Islet of Langerhans (tissue), 1 donor: ENCODE measurements at regions not wholly inside any gene's neighbourhood (a gene's known extent, or its start where the extent isn't known, plus 50 kb on each side); places are given as distances from the start of the nearest gene placed in this dataset.
A peak's percentile ranks its signal among the peaks of the same experiment; 100 is the strongest.
"Not testable (repeated sequence)": the region's sequence is repeated elsewhere in the genome, so short reads cannot be mapped to it uniquely, and the experiment has no call there.

Source experiments
- FAIRE-seq: peaks from one replicate; lab custom pipeline; 2011; peaks lifted over from hg19 to GRCh38; lab: Jason Lieb, UNC

DNA sequence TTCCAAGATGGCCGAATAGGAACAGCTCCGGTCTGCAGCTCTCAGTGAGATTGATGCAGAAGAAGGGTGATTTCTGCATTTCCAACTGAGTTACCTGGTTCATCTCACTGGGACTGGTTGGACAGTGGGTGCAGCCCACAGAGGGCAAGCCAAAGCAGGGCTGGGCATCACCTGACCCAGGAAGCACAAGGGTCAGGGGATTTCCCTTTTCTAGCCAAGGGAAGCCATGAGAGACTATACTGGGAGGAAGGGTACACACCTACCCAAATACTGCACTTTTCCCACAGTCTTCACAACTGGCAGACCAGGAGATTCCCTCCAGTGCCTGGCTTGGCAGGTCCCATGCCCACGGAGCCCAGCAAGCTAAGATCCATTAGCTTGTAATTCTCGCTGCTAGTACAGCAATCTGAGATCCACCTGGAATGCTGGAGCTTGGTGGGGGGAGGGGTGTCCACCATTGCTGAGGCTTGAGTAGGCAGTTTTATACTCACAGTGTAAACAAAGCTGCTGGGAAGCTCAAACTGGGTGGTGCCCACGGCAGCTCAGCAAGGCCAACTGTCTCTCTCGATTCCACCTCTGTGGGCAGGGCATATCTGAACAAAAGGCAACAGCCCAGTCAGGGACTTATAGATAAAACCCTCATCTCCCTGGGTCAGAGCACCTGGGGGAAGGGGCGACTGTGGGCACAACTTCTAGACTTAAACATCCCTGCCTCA, 365.8 kb downstream of the SPRY2 start:
- FAIRE-seq: not testable (repeated sequence)

DNA sequence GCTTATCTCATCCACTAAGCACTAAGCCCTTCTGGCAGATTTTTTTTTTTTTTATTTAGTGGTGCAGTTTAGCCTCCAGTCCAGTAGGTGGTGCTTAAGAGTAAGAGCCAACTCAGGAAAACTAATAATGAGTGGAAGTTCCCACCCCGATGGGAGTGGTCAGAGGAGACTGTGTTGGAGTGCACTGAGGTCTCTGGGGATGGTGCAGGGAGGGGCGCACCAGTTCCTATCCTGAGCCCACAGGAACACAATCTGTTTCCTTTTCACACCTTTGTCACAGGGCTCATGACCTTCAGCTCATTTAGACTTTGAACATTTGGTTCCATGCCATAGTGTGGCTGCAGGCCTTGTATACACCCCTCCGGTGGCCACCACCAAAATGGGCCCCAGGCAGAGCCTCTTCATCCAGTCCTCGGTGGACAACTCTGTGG, 367.4 kb downstream of the SPRY2 start:
- no peak for FAIRE-seq

DNA sequence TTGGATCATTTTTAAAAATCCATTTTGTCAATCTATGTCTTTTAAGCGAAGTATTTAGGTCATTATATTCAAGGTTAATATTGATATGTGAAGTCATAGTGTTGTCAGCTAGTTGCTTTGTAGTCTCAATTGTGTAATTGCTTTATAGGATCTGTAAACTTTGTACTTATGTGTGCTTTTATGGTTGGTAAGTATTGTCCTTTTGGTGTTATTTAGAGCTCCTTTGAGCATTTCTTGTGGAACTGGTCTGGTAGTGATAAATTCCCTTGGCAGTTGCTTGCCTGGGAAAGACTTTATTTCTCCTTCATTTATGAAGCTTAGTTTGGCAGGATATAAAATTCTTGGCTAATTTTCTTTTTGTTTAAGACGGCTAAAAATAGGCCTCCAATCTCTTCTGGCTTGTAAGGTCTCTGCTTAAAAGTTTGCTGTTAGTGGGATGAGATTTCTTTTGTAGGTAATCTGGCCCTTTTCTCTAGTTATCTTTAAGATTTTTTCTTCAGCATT, 368.8 kb downstream of the SPRY2 start:
- no peak for FAIRE-seq

DNA sequence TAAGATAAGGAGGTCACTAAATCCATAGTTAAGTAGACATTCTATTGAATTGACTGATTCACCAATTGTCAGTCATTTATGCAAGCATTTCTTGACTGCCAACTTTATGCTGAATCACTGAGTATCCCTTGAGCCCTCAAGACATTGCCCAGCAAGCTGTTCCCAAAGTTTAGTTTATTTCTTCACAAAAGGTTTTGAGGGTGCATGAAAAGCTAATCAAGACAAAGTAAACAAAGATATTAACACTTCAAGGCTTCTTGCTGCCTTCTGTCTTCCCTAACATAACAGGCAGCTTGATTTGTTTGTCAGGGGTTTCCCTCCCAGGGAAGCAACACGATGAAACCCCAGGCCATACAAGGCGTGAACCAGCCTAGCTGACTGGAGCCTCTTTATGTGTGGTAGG, 374.4 kb downstream of the SPRY2 start:
- no peak for FAIRE-seq

DNA sequence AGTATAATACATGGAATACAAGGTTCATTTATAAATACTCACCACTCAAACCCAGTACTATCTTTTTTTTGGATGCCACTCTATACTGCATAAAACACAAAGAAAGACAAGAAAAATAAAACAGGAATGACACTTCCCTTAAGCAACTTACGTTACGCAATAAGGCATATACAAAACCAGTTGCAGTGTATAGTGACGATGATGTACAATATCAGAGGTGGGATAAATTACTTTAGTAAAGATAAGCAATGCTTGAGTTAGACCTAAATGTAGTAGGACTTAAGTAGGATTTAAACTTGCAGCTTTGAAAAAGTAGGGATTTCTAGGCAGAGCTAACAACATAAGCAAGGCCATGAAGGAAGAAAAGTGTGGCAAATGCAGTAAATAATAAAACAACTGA, 374.9 kb downstream of the SPRY2 start:
- no peak for FAIRE-seq

DNA sequence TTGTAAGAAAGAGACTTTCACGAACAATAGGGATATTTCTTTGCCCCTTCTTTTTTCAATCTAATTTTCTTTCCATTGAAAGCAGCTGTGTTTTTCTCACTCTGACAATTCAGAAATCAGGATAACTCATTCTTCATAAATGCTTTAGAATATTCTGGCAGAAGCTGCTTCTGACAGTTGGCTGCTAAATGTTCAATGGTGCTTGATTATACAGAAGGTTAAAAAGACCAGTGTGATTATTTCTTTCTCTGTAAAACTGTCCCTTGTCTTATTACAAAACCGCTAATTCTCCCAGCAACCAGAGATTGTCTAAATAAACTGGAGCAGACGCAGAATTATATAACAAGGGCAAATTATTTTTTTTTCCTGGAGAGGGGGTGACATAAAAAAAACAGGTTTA, 394.4 kb downstream of the SPRY2 start:
- no peak for FAIRE-seq

DNA sequence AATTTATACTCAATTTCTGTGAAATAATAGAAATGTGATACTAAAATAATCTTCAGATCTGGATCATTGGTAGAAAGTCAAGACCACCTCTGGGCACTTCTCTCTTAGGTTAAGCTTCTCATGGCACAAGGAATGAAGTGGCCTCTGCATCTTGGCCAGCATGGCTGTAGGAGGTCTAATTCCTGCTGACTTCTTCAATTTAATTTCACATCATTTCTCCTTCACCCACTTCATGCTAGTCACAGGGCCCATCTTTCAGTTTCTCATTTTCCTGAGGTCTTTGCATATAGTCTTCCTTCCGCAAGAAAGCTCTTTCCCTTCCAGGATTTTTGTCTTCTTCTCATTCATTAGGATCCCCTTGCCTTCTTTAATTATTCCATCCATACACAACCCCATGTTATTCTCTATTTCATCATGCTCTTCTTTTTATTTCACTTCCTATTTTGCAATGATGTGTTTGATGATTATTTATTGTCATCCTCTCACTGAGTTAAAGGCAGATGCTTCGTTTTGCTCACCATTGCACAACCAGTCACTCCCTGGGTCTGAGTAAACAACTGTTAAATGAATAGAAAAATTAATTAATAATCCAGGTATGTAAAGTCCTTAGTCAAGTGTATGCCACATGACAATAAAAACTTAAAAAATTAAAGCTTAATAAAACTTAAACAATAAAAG, 397.4 kb downstream of the SPRY2 start:
- FAIRE-seq: no peak

DNA sequence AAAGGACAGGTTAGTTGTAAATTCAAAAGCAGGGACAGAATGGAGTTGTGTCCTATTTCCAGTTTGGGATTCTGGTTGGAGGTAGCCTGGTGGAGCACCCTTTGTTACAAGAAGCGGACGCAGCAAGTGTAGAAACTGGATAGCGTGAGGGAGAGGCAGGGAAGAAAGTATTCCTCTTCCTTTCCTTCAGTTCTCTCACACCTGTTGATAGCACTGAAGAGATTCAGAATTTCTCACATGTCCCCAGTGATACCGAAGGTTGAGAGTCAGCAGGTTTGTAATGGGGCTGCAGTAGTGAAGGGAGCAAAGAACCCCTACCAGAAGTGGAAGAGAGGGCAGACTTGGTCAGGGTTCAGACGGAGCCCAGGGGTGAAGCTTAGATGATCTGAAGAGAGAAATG, 399.2 kb downstream of the SPRY2 start:
- FAIRE-seq: no peak

DNA sequence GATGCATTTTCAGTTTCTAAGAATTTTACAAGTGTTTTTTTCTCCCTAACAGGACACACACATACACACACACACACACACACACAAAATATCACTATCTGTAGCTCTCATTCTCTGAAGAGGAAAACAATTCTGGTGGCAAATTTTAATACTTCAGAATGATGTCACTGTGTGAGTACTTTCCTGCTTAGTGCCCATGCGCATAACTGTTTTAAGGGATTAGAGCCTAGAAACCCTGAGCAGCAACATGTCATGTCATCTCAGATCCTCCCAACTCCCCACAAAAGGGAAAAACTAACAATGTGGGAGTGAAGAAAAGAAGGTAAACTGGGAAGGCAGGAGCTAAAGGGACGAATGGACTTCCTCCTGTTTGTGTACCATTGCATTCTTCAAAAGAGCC, 401.2 kb downstream of the SPRY2 start:
- no peak for FAIRE-seq

DNA sequence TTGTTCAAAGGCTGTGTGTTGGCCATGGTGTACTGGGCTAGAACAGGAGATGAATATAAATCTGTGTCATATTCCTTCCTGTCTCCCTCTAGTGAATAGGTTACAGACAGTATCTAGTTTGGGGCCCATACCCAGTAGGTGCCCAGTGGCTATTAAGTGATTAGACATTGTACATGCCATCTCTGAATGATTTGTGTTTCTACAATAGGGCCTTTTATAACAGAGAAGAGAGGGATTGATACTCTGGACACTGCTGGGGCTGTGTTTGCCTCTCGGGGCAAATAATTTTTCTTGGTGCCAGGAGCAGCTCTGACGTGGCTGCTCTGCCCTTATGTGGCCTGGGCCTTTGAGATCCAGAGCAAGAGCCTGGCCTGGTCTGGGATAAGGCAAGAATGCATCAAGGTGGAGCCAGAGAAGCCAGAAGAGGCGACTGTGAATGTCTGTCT, 403.1 kb downstream of the SPRY2 start:
- no peak for FAIRE-seq

DNA sequence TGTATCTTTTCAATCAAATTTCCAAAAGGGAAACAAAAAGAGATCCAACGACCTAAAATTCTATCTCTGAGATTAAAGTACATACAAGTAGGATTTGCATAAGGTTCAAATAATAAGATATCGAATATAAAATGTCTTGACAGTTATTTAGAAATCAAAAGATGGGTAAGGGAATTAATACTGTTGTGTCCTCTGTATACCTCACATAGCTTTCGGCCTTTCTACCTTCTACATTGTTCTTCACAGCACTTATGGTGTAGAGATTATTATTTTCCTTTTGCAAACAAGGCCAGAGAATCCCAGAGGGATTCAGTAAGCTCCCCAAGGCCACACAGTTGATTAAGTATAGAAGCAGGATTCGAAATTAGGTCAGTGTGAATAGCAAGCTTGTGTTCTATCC, 403.6 kb downstream of the SPRY2 start:
- FAIRE-seq: no peak

DNA sequence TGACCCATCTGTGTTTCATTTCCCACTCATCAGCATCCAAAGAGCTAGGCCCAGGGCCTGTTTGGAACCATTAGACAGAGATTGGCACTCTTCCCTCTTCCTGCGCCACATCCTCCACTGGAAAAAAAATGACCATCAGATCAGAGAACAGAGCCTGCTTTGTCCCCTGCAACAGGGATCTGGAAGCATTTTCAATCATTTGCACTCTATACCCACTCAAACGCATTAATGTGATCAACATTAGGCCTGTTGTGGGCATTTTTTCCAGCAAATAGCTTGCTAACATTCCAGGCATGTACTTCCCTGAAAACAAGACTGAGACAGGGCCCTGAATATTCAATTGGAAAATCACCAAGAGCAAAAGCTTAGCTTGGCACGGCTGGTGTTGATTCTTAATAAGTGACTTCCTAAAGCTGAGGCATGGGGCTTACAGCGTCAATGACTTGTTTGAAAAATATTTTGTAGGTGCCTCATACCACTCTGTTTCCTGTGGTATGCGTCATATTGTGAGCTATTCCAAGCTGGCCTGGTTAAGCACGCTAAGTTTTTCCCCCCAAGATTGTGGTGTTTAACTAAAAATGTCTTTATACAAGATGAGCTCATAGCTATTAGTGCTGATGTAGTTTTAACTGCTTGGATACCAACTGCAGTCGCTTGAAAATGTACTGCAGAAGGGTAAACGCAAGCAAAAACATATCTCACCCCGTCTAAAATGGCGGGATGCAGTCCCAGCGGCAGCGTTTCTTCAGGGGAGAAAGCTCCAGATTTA, 404.4 kb downstream of the SPRY2 start:
- peak; percentile 81 for FAIRE-seq

DNA sequence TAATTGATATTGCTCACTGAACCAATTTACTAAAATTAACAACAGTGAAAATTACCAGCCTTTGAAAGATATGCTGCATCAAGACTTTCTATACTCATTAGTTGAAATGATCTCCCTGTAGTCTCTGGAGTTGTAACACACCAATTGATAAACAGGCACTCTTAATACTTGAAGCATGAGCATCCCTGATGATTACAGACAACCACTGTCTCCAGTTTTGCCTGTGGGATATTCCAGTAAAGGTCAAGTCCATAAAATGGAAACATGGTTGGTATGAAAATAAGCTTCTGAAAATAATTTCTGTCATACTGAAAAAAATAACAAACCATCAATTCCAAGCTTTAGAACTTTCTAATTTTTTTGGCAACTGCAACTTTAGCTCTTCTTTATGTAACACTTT, 405.8 kb downstream of the SPRY2 start:
- no peak for FAIRE-seq

DNA sequence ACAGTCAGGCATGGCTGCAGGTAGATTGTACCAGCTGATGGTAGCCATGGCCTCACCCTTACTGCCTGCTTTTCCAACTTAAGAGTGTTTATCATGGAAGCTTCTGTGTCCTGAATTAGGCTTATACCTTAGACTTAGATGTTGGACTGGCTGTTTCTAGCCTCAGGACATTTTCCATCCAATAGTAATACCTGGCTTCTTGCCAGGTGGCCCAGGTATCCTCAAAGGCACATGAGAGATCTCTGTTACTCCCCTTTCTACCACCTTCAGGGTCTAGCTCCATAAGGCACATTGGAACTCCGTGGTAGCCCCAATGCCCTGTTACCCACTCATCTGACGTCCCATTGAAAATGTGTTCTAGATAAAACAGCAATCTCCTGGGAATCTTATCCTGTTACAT, 407.5 kb downstream of the SPRY2 start:
- FAIRE-seq: no peak

DNA sequence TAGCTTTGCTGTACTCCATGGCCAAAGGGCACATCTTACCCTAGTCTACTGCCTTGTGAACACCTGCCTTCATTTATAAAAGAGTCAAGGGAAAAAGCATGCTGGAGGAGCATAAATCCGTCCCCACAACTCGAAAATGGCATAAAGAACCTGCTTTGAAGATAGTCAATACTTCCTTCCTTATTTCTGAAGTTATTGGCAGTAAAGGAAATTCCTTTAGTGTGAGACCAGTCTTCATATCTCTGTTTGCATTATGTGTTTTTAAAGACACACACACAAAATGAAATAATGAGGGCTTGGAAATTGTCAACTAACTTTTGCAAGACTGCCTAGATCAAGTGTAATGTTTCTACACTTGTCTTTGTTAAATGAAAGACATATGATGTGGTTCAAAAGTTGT, 408.4 kb downstream of the SPRY2 start:
- FAIRE-seq: no peak

DNA sequence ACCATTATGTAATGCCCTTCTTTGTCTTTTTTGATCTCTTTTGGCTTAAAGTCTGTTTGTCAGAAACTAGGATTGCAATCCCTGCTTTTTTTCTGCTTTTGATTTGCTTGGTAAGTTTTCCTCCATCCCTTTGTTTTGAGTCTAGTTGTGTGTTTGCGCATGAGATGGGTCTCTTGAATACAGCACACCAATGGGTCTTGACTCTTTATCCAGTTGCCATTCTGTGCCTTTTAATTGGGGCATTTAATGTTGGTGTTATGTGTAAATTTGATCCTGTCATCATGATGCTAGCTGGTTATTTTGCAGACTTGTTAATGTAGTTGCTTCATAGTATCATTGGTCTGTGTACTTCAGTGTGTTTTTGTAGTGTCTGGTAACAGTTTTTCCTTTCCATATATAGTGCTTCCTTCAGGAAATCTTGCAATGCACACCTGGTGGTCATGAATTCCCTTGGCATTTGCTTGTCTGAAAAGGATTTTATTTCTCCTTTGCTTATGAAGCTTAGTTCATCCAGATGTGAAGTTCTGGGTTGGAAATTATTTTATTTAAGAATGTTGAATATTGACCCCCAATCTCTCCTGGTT, 416.9 kb downstream of the SPRY2 start:
- FAIRE-seq: not testable (repeated sequence)

DNA sequence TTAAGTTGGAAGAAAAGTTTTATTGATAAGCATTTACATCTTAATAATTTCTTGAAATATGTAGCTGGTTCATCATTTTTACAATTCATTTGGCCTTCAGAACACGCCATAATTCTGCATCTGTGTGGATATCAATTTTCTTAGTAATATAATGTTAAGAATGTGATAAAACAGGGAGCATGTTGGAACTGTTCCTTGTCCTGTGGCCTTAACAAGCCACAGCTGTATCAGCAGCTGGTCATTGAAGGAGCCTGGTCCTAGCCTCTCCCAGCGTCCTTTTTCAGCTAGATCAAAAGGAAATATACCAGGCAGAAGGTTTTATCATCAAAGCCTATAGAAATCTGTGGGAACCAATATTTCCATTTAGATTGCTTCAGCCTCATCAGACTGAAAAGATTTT, 421.8 kb downstream of the SPRY2 start:
- no peak for FAIRE-seq

DNA sequence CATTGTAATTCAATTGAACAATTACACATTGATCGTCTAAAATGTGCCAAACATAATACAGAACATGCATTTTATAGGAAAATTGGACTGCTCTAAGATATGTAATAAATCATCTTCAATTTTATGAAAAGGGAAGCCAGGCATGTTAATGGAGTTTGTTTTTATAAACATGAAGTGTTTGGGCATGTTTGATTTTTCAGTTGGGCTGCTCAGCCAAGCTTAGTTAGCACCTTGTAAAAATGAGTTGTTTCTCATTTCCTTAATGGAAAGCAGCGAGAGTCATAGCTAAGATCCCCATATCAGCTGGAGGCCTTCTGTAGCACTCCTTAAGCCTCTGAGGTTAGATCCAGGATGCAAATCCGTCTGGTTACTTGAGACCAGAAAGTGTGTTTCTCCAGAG, 422.3 kb downstream of the SPRY2 start:
- FAIRE-seq: no peak

DNA sequence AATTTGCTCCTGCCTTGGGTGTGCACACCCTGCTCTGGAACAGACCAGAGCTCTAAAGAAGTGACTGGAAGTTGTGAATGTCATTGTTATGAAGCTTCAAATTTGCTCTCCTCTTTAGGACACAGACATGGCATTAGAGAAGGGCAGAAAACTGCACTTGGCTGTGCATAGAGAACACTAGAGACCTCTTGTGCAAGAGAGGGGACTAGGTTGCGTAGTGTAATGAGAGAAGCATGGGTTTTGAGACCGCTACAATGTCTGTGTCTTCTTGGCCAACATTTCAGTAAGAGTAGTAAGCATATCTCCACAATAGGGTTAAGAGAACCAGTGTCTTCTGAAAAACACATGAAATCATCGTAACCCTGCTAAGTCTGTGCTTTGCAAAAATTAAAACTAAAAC, 423.3 kb downstream of the SPRY2 start:
- no peak for FAIRE-seq

DNA sequence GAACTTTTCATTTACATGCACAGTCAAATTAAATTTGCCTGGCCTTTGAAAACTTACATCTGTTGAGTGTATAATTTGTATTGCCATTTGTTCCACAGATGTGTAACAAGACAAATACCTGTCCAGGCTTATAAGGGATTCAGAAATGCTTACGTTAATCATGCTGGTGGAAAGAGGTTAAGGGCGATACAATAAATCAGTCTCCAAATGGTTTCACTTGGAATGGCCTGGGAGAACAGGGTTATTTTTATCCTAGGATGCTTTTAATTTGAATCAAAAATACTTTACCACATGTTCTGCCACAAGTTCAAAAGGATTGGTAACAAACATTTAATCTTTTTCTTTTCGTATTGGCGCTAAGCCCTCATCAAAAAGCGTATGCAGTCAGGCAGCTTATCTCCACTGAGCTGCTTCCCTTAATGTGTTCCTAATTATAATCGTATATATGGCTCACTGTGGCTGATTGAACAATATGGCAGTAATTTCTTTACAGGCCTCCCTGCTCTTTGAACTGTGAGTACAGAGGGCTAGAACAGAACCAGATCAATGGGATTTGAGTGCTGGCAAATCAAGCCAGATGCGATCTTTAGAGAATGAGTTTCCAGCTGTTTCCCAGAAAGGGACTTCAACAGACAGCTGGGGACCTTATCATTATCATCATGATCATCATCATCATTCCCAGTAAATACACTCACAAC, 425.7 kb downstream of the SPRY2 start:
- FAIRE-seq: no peak

DNA sequence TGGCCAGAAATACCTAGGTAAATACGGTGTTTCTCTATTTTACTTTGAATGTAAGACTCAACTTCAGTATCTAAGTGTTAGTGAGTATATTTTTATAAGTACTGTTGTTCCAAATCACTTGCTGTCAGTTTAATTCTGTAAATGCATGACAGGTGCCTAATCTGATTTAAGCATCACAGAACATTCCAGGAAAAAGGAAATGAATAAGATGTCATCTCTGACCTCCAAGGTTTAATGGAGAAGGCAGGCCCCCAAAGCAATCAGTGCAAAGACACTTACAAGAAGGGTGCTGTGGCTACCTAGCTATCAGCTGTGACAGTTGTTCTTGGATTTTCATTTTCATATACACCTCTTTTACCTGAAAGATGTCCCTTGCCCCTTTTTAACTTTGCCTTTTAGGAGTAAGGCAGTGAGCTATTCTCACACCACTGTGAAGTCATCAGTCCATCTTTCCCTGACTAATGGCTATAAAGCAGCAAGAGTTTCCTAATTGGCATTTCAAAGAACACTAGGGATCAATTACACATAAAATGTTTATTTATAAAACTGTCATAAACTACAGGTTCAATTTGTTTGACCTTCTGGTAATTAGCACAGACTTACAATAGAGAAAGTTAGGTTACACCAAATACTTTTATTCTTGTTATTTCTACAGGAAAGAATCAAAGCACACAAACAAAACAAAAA, 427.6 kb downstream of the SPRY2 start:
- no peak for FAIRE-seq

DNA sequence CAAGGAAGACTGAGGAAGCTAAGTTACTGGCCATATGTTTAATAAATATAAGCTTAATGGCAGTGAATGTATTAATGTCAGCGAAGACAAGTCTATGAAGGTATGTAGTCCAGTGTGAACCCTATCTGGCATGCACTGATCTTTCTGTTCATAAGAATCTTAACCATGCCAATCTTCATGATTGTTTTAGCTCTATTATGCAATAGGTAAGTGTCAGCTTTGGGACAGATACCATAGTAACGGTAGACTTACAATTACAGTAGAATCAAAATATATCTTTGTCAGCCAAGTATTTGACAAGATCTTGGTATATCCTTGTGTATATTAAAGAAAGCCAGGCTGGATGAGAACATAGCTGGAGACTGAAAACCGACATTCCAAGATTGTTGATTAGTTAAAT, 428.5 kb downstream of the SPRY2 start:
- FAIRE-seq: no peak
